HFFc6 (cell line): ENCODE measurements at regions not wholly inside any gene's neighbourhood (a gene's known extent, or its start where the extent isn't known, plus 50 kb on each side); places are given as distances from the start of the nearest gene placed in this dataset.

Experiments
- DNase-seq: peaks from one replicate; pipeline ENCODE4 v3.0.0-alpha.2; 2018
- H3K27ac Mint-ChIP-seq: 2 replicates; pipeline ENCODE4 v1.8.0; 2020; ENCODE audit warnings: mild to moderate bottlenecking, mixed read lengths
- H3K27me3 Mint-ChIP-seq: 2 replicates; pipeline ENCODE4 v1.8.0; 2021; ENCODE audit warnings: mild to moderate bottlenecking, moderate library complexity, mixed read lengths; ENCODE audit not compliant: insufficient read depth
- H3K36me3 Mint-ChIP-seq: 2 replicates; pipeline ENCODE4 v1.8.0; 2021; ENCODE audit warnings: low read depth, mixed read lengths
- H3K4me1 Mint-ChIP-seq: 2 replicates; pipeline ENCODE4 v1.8.0; 2020; ENCODE audit warnings: low read depth, mixed read lengths
- H3K4me3 Mint-ChIP-seq: 2 replicates; pipeline ENCODE4 v1.8.0; 2020; ENCODE audit warnings: mild to moderate bottlenecking, moderate library complexity, mixed read lengths
- H3K9me3 Mint-ChIP-seq: 2 replicates; pipeline ENCODE4 v1.8.0; 2020; ENCODE audit warnings: mild to moderate bottlenecking, mixed read lengths
- CTCF ChIP-seq: fragments of 200-600 bp; sonication (generic); IDR thresholded peaks from 2 replicates; pipeline ENCODE4 v1.5.0; 2021; ENCODE audit warnings: antibody characterized with exemption, mild to moderate bottlenecking

GRCh38 chr2:201968476-201968875 lies 65.2 kb upstream of the FZD7 start:
- Mint-ChIP-seq H3K27me3 (peaks cover 2% of the 10 kb centered on the region), H3K4me1 (peaks cover 23% of the 10 kb centered on the region), H3K9me3 (no peaks in the 10 kb centered on the region), H3K36me3 (peaks cover 7% of the 10 kb centered on the region; the same call in 1 of the 2 replicates), H3K27ac (no peak overlapping the region), H3K4me3 (no peak overlapping the region)
- TF ChIP-seq CTCF, result no peak
- no peak for DNase-seq

- no peak for TF ChIP-seq CTCF
- Mint-ChIP-seq H3K9me3 (no peaks in the 10 kb centered on the region), H3K4me1 (peaks cover 23% of the 10 kb centered on the region), H3K4me3 (no peak overlapping the region), H3K36me3 (peaks cover 7% of the 10 kb centered on the region; the same call in 1 of the 2 replicates), H3K27me3 (peaks cover 2% of the 10 kb centered on the region), H3K27ac (no peak overlapping the region)
- DNase-seq, result no peak
Measured at GRCh38 chr2:201969241-201969937, 64.3 kb upstream of the FZD7 start.

GRCh38 chr2:201969938-201970785 lies 63.5 kb upstream of the FZD7 start:
- DNase-seq, result no peak
- Mint-ChIP-seq H3K4me1 (peaks cover 23% of the 10 kb centered on the region), H3K9me3 (no peaks in the 10 kb centered on the region)

GRCh38 chr2:201970786-201971108 lies 62.9 kb upstream of the FZD7 start:
- no peak overlapping the region for H3K4me3 Mint-ChIP-seq
- H3K4me1 Mint-ChIP-seq, result peaks cover 23% of the 10 kb centered on the region
- no peaks in the 10 kb centered on the region for H3K9me3 Mint-ChIP-seq
- DNase-seq, result no peak
- no peak for TF ChIP-seq CTCF
- H3K27ac Mint-ChIP-seq, result no peak overlapping the region
- peaks cover 2% of the 10 kb centered on the region for H3K27me3 Mint-ChIP-seq
- peaks cover 7% of the 10 kb centered on the region; the same call in 1 of the 2 replicates for H3K36me3 Mint-ChIP-seq

More at GRCh38 chr2:201969938-201970785, 63.5 kb upstream of the FZD7 start:
- H3K4me3 Mint-ChIP-seq, result no peak overlapping the region
- peaks cover 7% of the 10 kb centered on the region; the same call in 1 of the 2 replicates for H3K36me3 Mint-ChIP-seq
- peaks cover 2% of the 10 kb centered on the region for H3K27me3 Mint-ChIP-seq
- H3K27ac Mint-ChIP-seq, result no peak overlapping the region
- no peak for TF ChIP-seq CTCF

- DNase-seq, result no peak
- Mint-ChIP-seq H3K27ac (no peak overlapping the region), H3K27me3 (peaks cover 3% of the 10 kb centered on the region), H3K4me1 (peaks cover 23% of the 10 kb centered on the region), H3K4me3 (no peak overlapping the region), H3K9me3 (no peaks in the 10 kb centered on the region), H3K36me3 (peaks cover 7% of the 10 kb centered on the region; the same call in 1 of the 2 replicates)
- no peak for TF ChIP-seq CTCF
Measured at GRCh38 chr2:201971531-201972228, 62.0 kb upstream of the FZD7 start.
